G401 (cell line): ENCODE measurements at regions not wholly inside any gene's neighbourhood (a gene's known extent, or its start where the extent isn't known, plus 50 kb on each side); places are given as distances from the start of the nearest gene placed in this dataset.
A peak's percentile ranks its signal among the peaks of the same experiment; 100 is the strongest.
"Not testable (repeated sequence)": the region's sequence is repeated elsewhere in the genome, so short reads cannot be mapped to it uniquely, and the experiment has no call there.

Source experiments
- DNase-seq: peaks from one replicate; pipeline ENCODE4 v3.0.0-alpha.2; 2015; ENCODE audit warnings: low spot score
- in situ Hi-C: cut with HindIII; loops from 2 replicates; pipeline ENCODE4 v1.10.0; 2016; ENCODE audit warnings: low sequenced_read_pairs, mixed read lengths

DNA sequence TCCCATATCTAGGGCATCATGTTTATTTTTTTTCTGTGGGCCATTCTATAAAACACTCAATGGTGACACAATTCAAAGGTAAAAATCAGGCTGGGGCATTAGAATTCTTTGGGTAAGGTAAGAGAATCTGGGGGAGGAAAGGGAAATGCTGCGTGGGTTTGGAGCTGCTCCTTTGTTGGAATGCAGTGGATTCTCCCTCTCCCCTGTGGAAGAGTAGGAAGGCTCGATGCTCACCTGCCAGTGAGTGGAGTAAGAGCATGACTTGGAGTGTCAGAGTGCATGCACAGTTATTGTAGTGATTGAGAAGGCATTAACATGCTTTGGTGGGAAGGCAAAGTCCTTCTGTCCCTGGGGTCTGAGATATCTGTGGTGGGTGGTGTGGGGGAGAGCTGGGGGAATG, 280.0 kb downstream of the PDCD6IP start:
- in situ Hi-C loops, result no loop called here
- DNase-seq, result peak; percentile 47

DNA sequence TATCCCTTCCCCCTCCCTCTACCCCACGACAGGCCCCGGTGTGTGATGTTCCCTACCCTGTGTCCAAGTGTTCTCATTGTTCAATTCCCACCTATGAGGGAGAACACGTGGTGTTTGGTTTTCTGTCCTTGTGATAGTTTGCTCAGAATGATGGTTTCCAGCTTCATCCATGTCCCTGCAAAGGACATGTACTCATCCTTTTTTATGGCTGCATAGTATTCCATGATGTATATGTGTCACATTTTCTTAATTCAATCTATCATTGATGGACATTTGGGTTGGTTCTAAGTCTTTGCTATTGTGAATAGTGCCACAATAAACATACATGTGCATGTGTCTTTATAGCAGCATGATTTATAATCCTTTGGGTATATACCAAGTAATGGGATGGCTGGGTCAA, 281.4 kb downstream of the PDCD6IP start:
- in situ Hi-C loops, DNase-seq: not testable (repeated sequence)

DNA sequence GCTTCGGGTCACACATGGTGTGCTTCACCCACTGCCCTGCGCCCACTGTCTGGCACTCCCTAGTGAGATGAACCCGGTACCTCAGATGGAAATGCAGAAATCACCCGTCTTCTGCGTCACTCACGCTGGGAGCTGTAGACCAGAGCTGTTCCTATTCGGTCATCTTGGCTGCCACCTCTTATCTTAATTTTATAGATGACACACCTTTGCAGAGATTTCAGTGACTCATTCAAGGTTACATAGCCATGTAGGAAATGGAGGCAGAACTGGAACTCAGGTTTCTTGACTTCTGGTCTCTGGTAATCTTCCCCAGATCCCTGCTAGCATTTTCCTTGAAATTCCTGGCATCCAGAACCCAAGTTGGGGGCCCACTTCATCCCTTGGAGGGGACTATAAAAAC, 291.9 kb downstream of the PDCD6IP start:
- in situ Hi-C loops, DNase-seq: not testable (repeated sequence)

DNA sequence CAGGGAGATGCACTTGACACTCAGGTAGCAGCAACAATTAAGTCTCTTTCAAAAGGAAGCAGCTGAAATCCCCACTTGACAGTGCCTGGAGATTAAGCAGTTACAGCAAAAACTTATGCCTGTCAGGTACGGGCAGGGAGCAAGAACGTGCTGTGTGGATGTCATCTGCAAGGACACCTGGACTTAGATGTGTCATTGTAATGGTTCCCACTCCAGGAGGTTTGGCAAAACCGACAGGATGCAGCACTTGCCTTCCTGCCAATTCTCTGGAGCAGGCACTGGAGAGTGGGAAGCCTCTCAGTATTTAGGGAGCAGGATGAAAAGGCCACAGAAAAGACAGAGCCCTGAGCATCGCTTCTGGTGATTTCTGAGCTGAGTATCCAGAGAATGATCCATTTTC, 292.4 kb downstream of the PDCD6IP start:
- DNase-seq, result peak; percentile 95
- in situ Hi-C loops, result no loop called here

DNA sequence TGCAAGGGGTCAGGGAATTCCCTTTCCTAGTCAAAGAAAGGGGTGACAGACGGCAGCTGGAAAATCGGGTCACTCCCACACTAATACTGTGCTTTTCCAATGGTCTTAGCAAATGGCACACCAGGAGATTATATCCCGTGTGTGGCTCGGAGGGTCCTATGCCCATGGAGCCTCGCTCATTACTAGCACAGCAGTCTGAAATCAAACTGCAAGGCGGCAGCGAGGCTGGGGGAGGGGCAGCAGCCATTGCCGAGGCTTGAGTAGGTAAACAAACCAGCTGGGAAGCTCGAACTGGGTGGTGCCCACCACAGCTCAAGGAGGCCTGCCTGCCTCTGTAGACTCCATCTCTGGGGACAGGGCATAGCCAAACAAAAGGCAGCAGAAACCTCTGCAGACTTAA, 295.9 kb downstream of the PDCD6IP start:
- DNase-seq, in situ Hi-C loops: not testable (repeated sequence)

DNA sequence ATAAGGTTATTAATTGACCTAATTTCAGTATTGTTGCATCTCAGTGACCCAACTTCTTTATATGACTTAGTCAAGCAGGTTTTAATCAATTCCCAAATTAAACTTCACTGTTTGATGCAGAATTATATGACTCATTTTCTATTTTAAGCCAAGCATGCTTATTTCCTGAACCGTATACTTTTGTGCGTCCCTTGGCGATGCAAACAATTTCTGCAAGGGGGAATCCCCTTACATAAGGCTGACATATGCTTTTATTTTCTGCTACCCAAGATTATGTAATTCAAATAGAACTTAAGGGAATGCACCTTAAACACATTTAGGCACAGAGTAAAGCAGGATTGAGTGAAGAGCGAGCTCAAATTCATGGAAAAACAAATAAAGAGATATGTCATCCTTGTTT, 303.9 kb downstream of the PDCD6IP start:
- in situ Hi-C loops, result no loop called here
- DNase-seq, result no peak

DNA sequence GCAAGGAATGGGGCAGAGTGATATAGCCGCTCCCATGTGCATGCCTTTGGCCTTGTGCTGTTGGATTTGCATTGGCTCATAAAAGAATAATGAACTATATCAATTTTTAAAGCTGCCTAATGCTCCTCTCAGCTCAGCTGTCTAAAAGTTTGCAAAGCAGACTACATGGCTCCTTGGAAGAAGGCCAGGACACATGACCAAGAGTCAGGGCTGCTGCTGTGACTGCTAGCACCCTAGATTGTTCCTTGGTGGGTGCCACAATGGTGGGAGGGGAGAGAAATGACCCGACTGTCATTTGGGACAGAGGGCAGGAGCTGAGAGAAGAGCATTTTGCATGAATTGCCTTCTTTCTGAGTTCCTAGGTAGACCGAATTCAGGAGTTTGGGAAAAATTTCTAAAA, 307.9 kb downstream of the PDCD6IP start:
- no peak for DNase-seq
- in situ Hi-C loops, result no loop called here

DNA sequence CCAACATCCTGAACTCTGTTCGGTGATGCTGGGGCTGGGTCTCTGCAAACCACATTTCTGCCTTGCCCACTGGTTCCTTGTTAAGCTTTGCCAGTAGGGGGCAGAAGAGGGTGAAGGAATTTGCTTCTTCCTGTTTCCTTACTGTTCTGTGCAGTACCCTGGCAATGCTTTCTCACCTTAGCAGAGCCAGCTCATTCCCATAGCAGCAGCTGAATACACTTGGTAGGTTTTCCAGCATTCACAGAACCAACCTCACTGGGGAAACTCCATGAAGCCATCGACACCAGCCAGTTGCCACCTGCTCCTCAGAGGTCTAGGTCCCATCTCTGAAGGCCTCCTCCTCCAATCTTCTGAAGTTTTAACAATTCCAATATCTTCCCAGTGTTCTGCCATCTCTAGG, 308.4 kb downstream of the PDCD6IP start:
- DNase-seq, result peak; percentile 51
- in situ Hi-C loops, result no loop called here

DNA sequence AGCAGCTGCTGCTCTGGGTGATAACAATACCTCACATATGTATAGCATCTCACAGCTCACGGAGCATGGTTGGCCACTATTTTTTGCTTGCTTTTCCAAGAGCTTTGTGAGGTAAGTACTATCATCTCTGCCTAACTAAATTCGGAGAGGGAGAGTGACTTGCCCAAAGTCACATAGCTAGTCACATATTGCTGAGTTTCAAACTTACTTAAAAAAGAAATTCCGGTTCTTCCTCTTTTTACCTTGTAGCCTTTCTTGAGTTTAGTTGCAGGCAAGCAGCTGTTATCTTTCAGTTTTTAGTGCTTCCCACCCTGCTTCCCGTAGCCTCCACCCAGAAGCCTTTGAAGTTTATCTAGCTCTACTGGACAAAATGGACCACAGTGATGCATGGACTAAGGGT, 309.2 kb downstream of the PDCD6IP start:
- in situ Hi-C loops, result no loop called here

DNA sequence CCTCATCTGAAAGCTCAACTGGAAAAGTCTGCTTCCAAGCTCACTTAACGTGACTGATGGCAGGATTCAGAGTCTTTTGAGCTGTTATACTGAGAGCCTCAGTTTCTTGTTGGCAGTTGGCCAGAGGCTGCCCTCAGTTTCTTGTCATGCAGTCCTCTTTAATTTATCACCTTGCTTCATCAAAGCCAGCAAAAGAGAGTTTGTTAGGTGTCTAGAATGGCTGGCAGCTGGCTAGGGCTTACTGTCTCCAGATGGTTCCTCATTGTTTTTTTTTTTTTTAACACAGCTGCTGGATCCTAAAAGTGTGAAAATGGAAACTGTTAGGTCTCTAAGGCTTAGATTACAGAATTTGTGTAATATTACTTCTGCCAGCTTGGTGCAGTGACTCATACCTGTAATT, 310.6 kb downstream of the PDCD6IP start:
- in situ Hi-C loops, result no loop called here
- DNase-seq, result no peak

More for the DNA sequence above, 309.2 kb downstream of the PDCD6IP start:
- DNase-seq, result no peak

DNA sequence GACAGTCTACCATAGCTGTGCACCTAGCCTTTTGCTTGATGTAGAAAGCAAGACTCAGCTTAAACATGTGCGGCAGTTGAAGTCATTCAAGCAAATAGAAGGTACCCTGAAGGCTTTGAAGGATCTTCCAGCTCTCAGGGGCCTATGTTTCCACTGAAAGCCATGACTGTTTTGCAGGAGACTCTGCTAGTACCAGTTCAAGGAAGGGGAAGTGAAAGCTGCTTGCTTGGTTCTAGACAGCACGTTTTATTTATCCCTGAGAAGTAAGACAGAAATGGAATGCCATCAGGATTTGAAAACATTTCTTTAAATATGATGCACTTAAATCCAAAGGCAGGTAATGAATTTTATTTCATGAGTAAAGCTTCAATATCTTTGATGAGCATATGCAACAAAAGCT, 311.4 kb downstream of the PDCD6IP start:
- in situ Hi-C loops, result no loop called here
- DNase-seq, result no peak

DNA sequence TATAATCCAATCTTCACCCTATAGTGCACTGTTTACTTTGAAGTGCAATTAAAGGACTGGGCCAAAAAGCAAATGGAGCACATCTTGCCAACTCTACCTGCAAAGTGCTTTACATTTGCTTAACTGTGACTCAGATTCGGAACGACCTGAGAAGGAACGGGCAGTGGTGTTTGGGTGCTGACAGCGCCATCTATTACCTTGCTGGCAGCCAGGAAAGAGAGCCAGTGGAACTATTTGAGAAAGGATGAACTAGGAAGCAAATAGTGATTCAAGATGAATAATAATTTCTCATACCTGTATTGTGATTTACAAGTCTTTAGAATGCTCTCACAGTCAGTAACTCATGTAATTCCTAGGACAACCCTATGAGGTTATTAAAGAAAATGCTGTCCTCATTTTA, 312.9 kb downstream of the PDCD6IP start:
- in situ Hi-C loops, result no loop called here
- DNase-seq, result no peak

DNA sequence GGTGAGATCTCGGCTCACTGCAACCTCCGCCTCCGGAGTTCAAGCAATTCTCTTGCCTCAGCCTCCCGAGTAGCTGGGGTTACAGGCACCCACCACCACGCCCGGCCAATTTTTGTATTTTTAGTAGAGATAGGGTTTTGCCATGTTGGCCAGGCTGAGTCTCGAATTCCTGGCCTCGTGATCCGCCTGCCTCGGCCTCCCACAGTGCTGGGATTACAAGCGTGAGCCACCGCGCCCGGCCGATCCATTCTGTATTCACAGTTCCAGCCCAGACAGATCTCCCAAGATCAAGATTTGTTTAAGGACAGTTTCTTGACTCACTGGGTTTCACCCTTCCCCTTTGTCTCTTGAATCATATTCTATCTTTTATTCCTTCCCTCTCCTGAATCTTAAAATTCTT, 313.8 kb downstream of the PDCD6IP start:
- not testable (repeated sequence) for DNase-seq

DNA sequence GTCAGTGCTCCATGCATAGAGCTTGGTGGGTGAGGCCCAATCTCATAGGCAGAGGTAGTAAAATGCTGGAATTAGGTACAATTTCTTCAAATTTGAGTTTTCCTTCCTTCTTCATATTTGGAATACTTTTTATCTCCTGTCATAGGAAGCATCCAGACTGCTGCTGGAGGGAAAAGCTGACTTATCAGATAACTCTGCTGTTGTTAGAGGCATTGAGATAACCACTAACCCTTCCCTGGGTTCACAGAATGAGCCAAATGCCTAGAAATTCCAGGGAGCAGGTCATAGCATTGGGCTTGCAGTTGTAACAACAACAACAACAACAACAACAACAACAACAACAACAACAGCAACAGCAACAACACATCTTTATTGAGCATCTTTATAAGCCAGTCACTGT, 332.7 kb downstream of the PDCD6IP start:
- in situ Hi-C loops, result no loop called here
- no peak for DNase-seq

More for the DNA sequence above, 313.8 kb downstream of the PDCD6IP start:
- in situ Hi-C loops, result not testable (repeated sequence)

DNA sequence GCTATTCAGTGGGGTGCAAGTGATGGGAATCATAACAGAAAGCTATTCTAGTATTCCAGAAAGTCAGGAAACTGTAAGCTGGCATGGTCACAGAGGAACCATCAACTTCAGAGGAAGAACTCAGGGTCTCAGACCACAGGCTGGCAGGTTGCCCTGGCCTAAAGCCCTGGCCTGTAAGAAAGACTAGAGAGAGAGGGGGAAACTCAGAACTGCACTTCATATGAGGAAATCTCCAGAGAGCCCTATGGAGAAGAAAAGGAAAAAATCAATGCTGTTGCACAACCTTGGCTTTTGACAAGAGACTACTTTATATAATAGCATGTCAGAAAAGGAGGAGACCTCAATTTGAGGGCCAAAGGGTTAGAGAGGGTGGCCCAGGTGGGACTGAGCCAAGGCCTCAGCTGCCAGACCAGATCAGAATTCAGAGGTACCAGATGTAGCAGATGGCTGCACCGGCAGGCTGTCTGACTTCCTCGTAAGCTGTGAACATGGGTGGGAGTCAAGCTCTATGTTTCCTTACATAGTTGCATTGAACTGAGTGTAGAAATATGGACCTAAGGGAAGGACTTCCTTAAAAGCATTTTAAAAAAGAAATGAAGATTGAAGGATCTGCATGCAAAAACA, 333.8 kb downstream of the PDCD6IP start:
- peak; percentile 90 for DNase-seq
- in situ Hi-C loops, result no loop called here

DNA sequence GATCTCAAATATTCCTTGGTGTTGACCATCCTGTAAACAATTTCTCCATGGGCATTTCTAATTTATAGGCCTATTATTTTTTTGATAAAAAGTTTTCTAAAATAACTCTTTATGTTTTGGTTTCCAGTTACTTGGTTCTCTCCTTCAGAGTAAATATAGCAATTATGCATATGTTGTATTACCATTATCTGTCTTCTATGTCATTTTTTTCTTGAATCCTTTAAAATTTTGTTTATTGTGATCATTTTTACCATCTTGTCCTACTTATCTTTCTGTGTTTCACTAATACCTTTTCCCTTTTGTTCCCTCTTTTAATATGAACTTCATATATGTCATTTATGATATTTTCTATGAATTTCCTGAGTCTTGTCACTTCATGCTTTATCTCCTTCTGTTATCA, 341.1 kb downstream of the PDCD6IP start:
- in situ Hi-C loops, result no loop called here
- DNase-seq, result no peak

DNA sequence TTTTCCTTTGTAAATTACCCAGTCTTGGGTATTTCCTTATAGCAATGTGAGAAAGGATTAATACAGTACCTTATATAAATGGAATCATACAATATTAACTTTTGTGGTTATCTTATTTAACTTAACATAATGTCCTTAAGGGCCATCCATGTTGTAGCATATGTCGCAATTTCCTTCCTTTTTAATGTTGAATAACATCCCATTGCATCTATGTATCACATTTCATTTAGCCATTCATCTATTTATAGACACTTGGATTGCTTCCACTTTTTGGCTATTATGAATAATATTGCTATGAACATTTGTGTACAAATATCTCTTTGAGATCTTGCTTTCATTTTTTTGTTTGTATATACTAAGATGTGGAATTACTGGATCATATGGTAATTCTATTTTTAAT, 342.2 kb downstream of the PDCD6IP start:
- in situ Hi-C loops, result no loop called here
- DNase-seq, result no peak

DNA sequence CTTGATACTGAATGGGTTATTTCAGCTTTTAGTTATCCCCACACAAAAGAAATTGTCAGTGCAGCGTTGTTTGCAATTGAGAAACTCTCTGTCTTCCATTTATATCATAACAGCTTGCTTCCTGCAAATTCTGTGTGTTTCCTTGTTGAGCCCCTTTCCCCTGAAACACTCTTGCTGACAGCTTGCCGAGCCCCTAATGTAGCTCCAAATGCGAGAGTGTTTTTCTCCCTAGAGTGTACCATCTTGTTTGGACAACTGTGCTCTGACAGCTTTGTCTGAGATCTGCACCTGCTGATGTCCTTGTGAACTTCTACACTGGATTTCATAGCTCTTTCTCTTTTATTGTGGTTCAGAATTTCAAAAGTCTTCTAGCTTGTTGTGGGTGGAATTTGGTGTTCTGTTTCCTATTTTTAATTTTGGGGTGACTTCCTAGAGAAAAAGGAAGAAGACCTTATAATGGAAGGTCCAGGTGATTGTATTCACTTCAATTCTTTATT, 343.5 kb downstream of the PDCD6IP start:
- in situ Hi-C loops, result no loop called here
- no peak for DNase-seq

DNA sequence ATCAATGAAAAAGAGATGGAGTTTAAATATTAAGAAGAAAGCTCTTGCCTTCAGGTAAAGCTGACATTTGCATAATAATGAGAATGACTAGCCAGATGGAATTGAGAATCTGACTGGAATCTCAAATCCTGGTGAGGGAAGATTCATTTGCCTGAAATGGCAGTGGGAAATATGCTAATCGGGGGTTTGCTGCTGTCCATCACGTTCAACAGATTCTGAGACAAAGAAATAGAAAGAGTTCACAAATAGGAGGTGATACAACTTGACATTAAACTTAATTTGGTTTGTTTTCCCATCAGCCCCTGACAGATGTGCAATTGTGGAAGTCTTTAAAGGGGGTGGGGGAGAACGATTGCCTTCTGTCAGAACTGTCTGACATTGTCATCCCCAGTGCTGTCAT, 347.4 kb downstream of the PDCD6IP start:
- in situ Hi-C loops, result no loop called here

DNA sequence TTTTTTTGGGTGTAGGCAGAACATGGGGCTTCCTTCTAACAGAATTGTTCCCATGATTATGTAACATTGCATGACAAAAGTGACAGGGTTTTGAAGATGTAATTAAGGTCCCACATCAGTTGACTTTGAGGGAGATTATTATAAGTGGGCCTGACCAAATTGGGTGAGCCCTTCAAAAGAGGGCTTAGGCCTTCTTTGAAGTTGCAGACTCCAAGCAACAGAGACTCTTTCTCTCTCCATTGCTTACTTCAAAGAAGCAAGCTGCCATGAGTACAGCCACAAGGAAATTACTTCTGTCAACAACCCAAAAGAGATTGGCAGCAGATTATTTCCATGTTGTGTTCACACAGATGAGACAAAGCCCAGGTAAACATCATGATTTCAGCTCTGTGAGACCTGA, 348.2 kb downstream of the PDCD6IP start:
- in situ Hi-C loops, result no loop called here
- no peak for DNase-seq

More for the DNA sequence above, 347.4 kb downstream of the PDCD6IP start:
- no peak for DNase-seq

DNA sequence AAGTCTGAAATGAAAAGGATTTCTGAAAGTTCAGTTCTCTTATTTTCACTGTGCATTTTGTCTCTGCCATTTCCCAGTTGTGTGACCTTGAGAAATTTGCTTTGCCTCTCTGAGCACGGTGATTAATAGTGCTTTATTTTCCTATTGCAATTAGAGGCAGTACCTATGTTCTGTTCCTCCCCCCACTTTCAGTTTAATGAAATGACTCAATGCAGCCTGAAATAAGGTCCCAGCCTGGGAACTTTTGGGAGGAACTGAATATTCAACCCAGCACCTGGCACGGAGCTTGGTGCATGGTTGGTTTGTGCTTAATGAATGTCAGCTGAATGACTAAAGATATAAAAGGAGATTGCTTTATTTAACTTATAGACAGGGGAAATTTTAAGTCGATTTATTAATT, 352.6 kb downstream of the PDCD6IP start:
- in situ Hi-C loops, result no loop called here
- DNase-seq, result no peak
